Bronchial epithelial cell (primary cell): ENCODE measurements at regions not wholly inside any gene's neighbourhood (a gene's known extent, or its start where the extent isn't known, plus 50 kb on each side); places are given as distances from the start of the nearest gene placed in this dataset.

Experiments
- DNase-seq: peaks from one replicate; pipeline ENCODE4 v3.0.0-alpha.2; 2010; ENCODE audit warnings: low read depth
- FAIRE-seq: peaks from 2 replicates; lab custom pipeline; 2011; peaks lifted over from hg19 to GRCh38; lab: Jason Lieb, UNC
- H3K27me3 ChIP-seq: 2 replicates; pipeline ENCODE4 v1.5.1; 2011; ENCODE audit warnings: low read length; ENCODE audit not compliant: control insufficient read depth, insufficient read depth
- H3K36me3 ChIP-seq: 2 replicates; pipeline ENCODE4 v1.5.1; 2011; ENCODE audit warnings: low read length; ENCODE audit not compliant: control insufficient read depth, insufficient read depth
- H3K4me3 ChIP-seq: 2 replicates; pipeline ENCODE4 v1.5.1; 2011; ENCODE audit warnings: mild to moderate bottlenecking, low read depth, low read length, control low read depth
- TF ChIP-seq, protein P1 (sequence below): IDR thresholded peaks from 2 replicates; pipeline ENCODE4 v1.5.1; 2011; ENCODE audit warnings: mild to moderate bottlenecking, moderate library complexity, low read length, control low read depth, inconsistent platforms; ENCODE audit not compliant: insufficient read depth, severe bottlenecking

DNA sequence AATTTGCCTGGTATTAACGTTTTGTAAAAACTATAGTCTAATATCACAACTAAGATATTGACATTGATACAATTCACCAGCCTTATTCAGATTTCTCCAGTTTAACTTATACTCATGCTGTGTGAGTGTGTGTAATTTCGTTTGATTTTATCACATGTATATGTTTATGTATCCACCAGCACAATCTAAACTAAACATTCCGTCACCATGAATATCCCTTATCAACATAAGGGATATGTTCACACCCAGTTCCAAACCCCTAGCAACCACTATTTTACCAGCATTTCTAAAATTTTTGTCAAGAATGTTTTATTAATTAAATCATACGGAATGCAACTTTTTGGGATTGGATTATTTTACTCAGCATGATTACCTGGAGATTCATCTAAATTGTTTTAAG is 450.3 kb downstream of the FBXO15 start:
- Histone ChIP-seq H3K4me3 (no peak overlapping the region), H3K27me3 (no peaks in the 10 kb centered on the region), H3K36me3 (no peaks in the 10 kb centered on the region)
- DNase-seq = no peak
- no peak for FAIRE-seq
- TF ChIP-seq, protein P1, sequence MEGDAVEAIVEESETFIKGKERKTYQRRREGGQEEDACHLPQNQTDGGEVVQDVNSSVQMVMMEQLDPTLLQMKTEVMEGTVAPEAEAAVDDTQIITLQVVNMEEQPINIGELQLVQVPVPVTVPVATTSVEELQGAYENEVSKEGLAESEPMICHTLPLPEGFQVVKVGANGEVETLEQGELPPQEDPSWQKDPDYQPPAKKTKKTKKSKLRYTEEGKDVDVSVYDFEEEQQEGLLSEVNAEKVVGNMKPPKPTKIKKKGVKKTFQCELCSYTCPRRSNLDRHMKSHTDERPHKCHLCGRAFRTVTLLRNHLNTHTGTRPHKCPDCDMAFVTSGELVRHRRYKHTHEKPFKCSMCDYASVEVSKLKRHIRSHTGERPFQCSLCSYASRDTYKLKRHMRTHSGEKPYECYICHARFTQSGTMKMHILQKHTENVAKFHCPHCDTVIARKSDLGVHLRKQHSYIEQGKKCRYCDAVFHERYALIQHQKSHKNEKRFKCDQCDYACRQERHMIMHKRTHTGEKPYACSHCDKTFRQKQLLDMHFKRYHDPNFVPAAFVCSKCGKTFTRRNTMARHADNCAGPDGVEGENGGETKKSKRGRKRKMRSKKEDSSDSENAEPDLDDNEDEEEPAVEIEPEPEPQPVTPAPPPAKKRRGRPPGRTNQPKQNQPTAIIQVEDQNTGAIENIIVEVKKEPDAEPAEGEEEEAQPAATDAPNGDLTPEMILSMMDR = no peak

DNA sequence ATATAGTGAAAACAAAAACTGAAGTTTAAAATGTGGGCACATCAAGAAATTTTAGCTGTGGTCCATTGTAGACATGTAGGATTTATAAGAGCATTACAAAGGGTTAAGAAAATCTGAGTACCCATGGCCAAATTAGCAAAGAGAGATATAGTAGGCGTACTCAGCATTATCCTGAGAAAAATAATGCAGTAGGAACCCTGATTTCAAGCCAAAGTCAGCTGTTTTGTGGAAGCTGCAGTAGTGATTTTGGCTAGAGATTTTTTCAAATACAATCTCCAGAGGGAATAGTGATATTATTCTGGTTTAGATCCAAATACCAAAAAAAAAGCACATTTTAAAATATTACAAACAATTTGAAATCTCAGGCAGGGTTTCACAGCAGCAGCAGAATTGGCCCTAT is 450.9 kb downstream of the FBXO15 start:
- Histone ChIP-seq H3K27me3 (no peaks in the 10 kb centered on the region), H3K36me3 (no peaks in the 10 kb centered on the region), H3K4me3 (no peak overlapping the region)
- FAIRE-seq (no peak), DNase-seq (no peak)
- TF ChIP-seq, protein P1 = no peak

DNA sequence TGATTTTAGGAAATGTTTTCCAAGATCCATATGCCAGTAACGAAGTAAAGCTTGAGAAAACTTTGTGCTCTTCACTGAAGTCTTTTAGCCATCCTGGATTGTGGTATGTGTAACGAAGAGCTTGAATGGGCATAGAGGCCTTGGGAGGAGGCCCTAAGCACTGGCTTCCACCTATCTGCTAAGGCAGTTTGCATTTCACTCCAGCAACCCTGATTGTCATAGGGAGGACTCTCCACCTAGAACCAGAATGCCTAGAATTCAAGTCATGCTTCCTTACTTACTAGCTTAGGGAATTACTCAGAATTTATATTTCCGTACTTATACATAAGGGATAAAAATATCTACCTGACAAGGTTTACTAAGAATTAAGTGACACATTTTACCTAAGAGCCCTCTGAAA is 451.5 kb downstream of the FBXO15 start:
- no peaks in the 10 kb centered on the region for H3K36me3 ChIP-seq
- H3K27me3 ChIP-seq = no peaks in the 10 kb centered on the region
- FAIRE-seq = peak; percentile 73
- TF ChIP-seq, protein P1 = no peak
- DNase-seq = no peak
- H3K4me3 ChIP-seq = no peak overlapping the region

DNA sequence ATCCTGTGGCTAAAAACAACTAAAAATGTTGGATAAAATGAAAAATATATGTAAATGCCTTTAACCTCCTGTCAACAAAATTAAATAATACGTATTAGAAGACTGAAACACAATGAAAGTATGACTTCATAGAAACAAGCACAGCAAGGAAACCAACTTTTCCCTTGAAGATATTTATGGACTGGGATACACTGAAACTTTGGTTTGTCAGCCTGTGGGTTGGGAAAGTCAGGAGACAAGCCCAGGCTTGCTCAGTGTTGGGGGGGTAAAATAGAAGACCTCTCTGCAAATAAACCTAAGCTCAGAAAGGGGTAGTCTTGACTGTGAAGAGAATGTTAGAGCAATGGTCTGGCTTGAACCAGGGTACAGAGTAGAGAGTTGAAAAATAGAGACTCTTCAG is 454.5 kb downstream of the FBXO15 start:
- H3K4me3 ChIP-seq = no peak overlapping the region
- no peaks in the 10 kb centered on the region for H3K27me3 ChIP-seq
- FAIRE-seq = no peak
- DNase-seq = peak; percentile 38
- no peaks in the 10 kb centered on the region for H3K36me3 ChIP-seq
- TF ChIP-seq, protein P1 = no peak

DNA sequence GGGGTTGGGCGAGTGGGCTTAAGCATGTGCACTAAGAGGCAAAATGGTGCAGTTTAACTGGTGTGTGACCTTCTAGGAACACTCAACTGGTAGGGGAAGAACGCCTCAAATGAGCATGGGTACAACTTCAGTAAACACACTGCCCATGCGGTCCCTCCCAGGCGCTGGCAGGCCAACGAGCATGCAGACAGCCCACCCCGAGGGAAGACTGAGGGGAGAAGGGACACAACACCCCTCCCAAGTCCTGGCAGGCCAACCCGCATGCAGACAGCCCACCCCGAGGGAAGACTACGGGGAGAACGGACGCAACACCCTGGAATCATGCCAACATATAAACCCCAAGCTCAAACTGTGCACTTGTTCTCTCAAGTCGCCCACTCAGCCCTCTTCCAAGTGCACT is 456.0 kb downstream of the FBXO15 start:
- no peaks in the 10 kb centered on the region for H3K36me3 ChIP-seq
- H3K27me3 ChIP-seq = no peaks in the 10 kb centered on the region
- no peak for DNase-seq
- no peak overlapping the region for H3K4me3 ChIP-seq
- TF ChIP-seq, protein P1 = no peak
- FAIRE-seq = peak; percentile 43

DNA sequence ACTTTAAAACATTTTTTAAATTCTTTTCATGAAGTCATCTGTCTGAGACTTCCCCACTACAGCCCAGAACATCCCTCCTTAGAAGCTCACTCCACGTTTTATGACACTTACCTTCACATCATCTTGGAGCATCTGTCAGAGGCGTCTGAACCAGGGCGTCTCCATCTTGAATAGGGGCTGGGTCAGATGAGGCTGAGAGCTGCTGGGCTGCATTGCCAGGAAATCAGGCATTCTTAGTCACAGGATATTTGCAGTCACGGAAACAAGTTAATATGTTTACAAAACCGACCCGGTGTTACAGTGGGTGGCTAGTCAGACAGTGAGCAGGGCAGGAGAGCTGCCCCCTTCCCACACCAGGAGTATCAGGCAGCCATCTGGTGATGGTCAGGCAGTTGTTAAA is 456.5 kb downstream of the FBXO15 start:
- TF ChIP-seq, protein P1 = no peak
- H3K36me3 ChIP-seq = no peaks in the 10 kb centered on the region
- FAIRE-seq (no peak), DNase-seq (peak; percentile 62)
- H3K27me3 ChIP-seq = no peaks in the 10 kb centered on the region
- no peak overlapping the region for H3K4me3 ChIP-seq
